Cardiac muscle cell (in vitro differentiated cells and primary cell): ENCODE measurements at regions not wholly inside any gene's neighbourhood (a gene's known extent, or its start where the extent isn't known, plus 50 kb on each side); places are given as distances from the start of the nearest gene placed in this dataset.

Experiments
- DNase-seq, 2 donors: peaks; one replicate each; pipeline versions ENCODE4 v3.0.0 to v3.0.0-alpha.2; 2010 to 2017; ENCODE audit warnings: low read depth in 1 of 2, low spot score in 1 of 2
- H3K27ac ChIP-seq: fragments of 200-600 bp; sonication (generic); 2 replicates; pipeline ENCODE4 v1.5.1; 2016
- H3K27me3 ChIP-seq: fragments of 200-600 bp; sonication (generic); 2 replicates; pipeline ENCODE4 v1.6.0; 2016; ENCODE audit warnings: control low read depth
- H3K36me3 ChIP-seq: fragments of 200-600 bp; sonication (generic); 2 replicates; pipeline ENCODE4 v1.5.1; 2016; ENCODE audit warnings: control low read depth
- H3K4me1 ChIP-seq: fragments of 200-600 bp; sonication (generic); 2 replicates; pipeline ENCODE4 v1.8.1; 2017; ENCODE audit warnings: low read depth, mild to moderate bottlenecking, mixed run types
- H3K4me3 ChIP-seq: fragments of 200-600 bp; sonication (generic); 2 replicates; pipeline ENCODE4 v1.5.1; 2016; ENCODE audit warnings: mild to moderate bottlenecking
- H3K9me3 ChIP-seq: fragments of 200-600 bp; sonication (generic); 2 replicates; pipeline ENCODE4 v1.5.1; 2017; ENCODE audit warnings: low read depth, mild to moderate bottlenecking, control low read depth
- TF ChIP-seq, protein P1 (sequence below): IDR thresholded peaks from 2 replicates; pipeline ENCODE4 v1.5.1; 2012; ENCODE audit warnings: low read depth, mild to moderate bottlenecking, low read length

DNA sequence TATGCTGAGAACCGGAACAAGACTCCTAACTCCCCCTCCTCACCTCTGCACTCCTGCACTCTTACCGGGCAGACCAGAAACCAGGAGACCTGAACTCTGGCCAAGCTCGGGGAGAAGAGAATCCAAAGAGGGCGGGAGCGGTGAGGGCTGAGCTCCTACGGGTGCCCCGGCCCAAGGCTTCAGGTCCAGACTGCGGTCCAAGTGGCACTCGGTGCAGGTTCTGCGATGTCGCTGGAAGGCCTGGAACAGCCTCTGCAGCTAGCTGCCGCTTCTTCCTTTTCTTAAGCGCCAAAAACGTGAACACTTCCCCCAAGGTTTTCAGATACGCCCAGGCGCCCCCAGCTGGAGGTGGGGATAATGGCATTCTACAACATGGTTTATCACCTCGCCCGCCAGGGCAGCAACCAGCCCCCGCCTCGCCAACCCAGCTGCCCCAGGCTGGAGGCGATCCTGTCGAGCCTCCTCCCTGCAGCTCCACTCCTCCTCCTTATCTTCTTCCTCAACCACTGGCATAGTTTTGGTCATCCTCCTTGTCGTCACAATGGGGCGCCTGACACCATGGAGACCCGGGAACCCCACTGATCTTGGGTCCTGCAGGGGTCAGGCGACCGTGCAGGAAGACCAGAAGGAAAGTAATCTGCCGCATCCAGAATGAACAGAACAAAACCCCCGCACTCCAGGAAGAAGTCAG lies 1735.9 kb downstream of the TP53TG3F start:
- H3K4me3 ChIP-seq, result no peak overlapping the region
- H3K4me1 ChIP-seq, result no peaks in the 10 kb centered on the region
- TF ChIP-seq, protein P1, sequence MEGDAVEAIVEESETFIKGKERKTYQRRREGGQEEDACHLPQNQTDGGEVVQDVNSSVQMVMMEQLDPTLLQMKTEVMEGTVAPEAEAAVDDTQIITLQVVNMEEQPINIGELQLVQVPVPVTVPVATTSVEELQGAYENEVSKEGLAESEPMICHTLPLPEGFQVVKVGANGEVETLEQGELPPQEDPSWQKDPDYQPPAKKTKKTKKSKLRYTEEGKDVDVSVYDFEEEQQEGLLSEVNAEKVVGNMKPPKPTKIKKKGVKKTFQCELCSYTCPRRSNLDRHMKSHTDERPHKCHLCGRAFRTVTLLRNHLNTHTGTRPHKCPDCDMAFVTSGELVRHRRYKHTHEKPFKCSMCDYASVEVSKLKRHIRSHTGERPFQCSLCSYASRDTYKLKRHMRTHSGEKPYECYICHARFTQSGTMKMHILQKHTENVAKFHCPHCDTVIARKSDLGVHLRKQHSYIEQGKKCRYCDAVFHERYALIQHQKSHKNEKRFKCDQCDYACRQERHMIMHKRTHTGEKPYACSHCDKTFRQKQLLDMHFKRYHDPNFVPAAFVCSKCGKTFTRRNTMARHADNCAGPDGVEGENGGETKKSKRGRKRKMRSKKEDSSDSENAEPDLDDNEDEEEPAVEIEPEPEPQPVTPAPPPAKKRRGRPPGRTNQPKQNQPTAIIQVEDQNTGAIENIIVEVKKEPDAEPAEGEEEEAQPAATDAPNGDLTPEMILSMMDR, result no peak
- H3K36me3 ChIP-seq, result no peaks in the 10 kb centered on the region
- H3K9me3 ChIP-seq, result no peaks in the 10 kb centered on the region
- DNase-seq, result no peak
- no peak overlapping the region for H3K27ac ChIP-seq
- no peaks in the 10 kb centered on the region for H3K27me3 ChIP-seq

DNA sequence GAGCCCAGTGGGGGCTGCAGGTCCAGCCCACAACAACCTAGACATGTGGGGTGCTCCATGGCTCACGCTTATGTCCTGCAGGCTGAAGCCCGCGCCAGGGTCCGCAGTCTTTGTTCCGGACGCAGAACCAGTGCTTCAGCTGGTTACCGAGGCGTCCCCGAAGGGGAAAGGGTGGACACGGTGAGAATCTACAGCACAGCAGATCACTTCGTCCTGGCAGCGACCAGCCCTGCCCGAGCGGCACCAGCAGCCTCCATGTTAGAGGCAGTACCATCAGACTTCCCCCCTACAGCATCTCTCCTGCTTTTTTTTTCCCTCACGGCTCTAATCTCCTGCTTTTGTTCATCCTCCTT lies 1736.4 kb downstream of the TP53TG3F start:
- H3K9me3 ChIP-seq, result no peaks in the 10 kb centered on the region
- H3K36me3 ChIP-seq, result no peaks in the 10 kb centered on the region
- H3K4me1 ChIP-seq, result no peaks in the 10 kb centered on the region
- H3K27ac ChIP-seq, result no peak overlapping the region
- TF ChIP-seq, protein P1, result no peak
- DNase-seq, result no peak
- no peaks in the 10 kb centered on the region for H3K27me3 ChIP-seq
- H3K4me3 ChIP-seq, result no peak overlapping the region

DNA sequence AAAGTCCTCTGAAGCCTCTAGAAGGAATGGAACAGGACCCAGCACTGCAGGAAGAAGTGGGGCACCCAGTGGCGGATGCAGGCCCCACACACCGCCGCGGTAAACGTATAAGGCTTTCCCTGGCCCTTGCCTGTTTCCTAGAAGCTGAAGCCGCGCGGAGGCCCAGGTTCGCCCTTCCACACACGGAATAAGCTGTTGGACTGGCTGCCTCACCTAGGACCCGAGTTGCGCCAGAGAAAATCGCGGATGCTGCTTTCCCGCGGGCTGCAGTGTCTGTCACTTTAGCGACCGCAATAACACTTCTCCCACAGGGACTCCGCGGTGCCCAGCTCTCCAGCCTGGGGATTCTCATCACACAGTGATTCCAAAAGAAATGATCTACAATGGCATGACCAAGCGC lies 1736.9 kb downstream of the TP53TG3F start:
- H3K9me3 ChIP-seq, result no peaks in the 10 kb centered on the region

DNA sequence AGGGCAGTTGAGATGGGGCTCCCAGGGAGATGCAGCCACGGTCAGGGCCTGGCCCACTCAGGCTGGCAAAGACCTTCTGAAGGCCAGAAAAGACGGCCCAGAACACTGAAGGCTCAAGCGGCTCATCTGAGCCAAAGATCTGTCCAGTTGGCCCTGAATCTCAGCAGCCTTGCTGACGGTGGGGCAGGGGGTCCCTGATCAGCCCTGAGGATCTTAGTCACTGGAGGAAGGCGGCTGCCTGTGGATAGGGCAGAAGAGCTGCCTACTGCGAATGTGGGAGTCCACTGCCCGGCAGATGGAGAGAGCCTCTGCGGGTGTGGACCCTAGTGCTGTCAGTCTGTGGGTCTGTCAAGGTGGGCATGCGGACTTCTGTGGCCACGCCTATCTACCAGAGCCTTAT lies 1738.2 kb downstream of the TP53TG3F start:
- Histone ChIP-seq H3K27ac (no peak overlapping the region), H3K9me3 (no peaks in the 10 kb centered on the region)

More for the DNA sequence above, 1736.9 kb downstream of the TP53TG3F start:
- Histone ChIP-seq H3K4me1 (no peaks in the 10 kb centered on the region), H3K27me3 (no peaks in the 10 kb centered on the region), H3K27ac (no peak overlapping the region), H3K36me3 (no peaks in the 10 kb centered on the region), H3K4me3 (no peak overlapping the region)
- TF ChIP-seq, protein P1, result no peak
- no peak for DNase-seq

DNA sequence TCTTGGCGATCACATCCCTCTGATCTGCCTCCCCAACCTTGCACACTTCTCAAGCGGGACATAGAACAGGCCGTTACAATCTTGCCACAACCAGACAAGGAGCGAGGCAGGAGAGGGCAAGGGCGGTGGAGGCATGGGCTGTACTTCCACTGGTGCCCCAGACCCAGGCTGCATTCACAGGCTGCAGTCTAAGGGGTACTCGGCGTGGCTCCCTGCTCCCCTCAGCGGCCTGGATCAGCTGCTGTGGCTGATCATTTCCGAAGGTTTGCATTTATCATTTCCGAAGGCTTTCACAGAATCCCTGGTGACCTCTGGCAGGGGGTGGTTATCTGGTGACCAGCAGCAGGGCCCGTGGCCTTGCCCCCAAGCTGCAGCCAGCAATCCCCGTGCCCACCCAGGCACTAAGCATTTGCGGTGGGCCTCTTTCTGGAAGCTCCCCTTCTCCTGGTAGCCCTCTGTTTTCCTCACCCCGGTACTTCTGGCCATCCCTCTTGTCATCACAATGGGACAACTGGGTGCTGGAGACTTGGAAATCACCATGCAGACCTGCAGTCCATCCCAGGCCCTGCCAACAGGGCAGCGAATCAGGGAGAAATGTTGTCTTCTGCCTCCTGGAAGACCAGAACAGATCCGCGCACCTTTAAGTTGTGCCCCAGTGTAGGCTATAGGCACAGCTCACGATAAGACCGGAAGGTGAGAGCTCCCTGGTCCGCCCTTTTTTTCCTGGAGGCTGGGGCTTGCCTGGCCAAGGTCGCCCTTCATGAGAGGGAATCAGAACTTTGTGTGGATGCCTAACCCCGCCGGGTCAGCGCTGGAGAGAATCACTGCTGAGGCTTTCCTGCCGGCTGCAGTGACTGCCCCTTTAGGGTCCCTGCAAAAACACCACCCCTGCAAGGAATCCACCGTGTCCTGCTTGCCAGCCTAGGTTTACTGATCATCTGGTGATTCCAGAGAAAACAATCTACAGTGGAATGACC lies 1739.1 kb downstream of the TP53TG3F start:
- Histone ChIP-seq H3K36me3 (no peaks in the 10 kb centered on the region), H3K9me3 (no peaks in the 10 kb centered on the region), H3K27me3 (no peaks in the 10 kb centered on the region), H3K27ac (no peak overlapping the region), H3K4me1 (no peaks in the 10 kb centered on the region), H3K4me3 (no peak overlapping the region)
- TF ChIP-seq, protein P1, result no peak
- no peak for DNase-seq

More for the DNA sequence above, 1738.2 kb downstream of the TP53TG3F start:
- Histone ChIP-seq H3K27me3 (no peaks in the 10 kb centered on the region), H3K36me3 (no peaks in the 10 kb centered on the region), H3K4me1 (no peaks in the 10 kb centered on the region), H3K4me3 (no peak overlapping the region)
- DNase-seq, result no peak
- TF ChIP-seq, protein P1, result no peak
